H54 (cell line): ENCODE measurements at regions not wholly inside any gene's neighbourhood (a gene's known extent, or its start where the extent isn't known, plus 50 kb on each side); places are given as distances from the start of the nearest gene placed in this dataset.
A peak's percentile ranks its signal among the peaks of the same experiment; 100 is the strongest.

Experiments
- DNase-seq: peaks from one replicate; pipeline ENCODE4 v3.0.0; 2011; ENCODE audit warnings: low spot score, mixed read lengths; ENCODE audit not compliant: insufficient read length
- FAIRE-seq: peaks from 3 replicates; lab custom pipeline; 2011; peaks lifted over from hg19 to GRCh38; lab: Jason Lieb, UNC
- POLR2A ChIP-seq: IDR thresholded peaks from 2 replicates; pipeline ENCODE4 v1.6.1; 2011; ENCODE audit warnings: low read depth, mild to moderate bottlenecking, low read length

GRCh38 chr13:68813180-68813796 lies 1294.3 kb upstream of the ATXN8OS start:
- no peak for TF ChIP-seq POLR2A
- DNase-seq (no peak), FAIRE-seq (no peak)

GRCh38 chr13:68810660-68811059 lies 1297.0 kb upstream of the ATXN8OS start:
- no peak for FAIRE-seq
- no peak for DNase-seq
- no peak for TF ChIP-seq POLR2A

GRCh38 chr13:68808456-68808855 lies 1299.2 kb upstream of the ATXN8OS start:
- no peak for DNase-seq
- TF ChIP-seq POLR2A = no peak
- FAIRE-seq = no peak

- DNase-seq (no peak), FAIRE-seq (peak; percentile 67)
- TF ChIP-seq POLR2A = no peak
These were observed 1301.5 kb upstream of the ATXN8OS start for GRCh38 chr13:68806125-68806524.

- no peak for FAIRE-seq
- DNase-seq = no peak
- TF ChIP-seq POLR2A = no peak
These were observed 1323.4 kb upstream of the ATXN8OS start for GRCh38 chr13:68784275-68784674.

- TF ChIP-seq POLR2A = no peak
- no peak for DNase-seq
These were observed 1348.0 kb upstream of the ATXN8OS start for GRCh38 chr13:68759617-68760016.

GRCh38 chr13:68749796-68750195 lies 1357.8 kb upstream of the ATXN8OS start:
- FAIRE-seq = peak; percentile 84
- DNase-seq = no peak
- TF ChIP-seq POLR2A = no peak

More at GRCh38 chr13:68759617-68760016, 1348.0 kb upstream of the ATXN8OS start:
- FAIRE-seq = peak; percentile 38

- TF ChIP-seq POLR2A = no peak
- DNase-seq (no peak), FAIRE-seq (peak; percentile 96)
These were observed 1359.6 kb upstream of the ATXN8OS start for GRCh38 chr13:68748038-68748437.

- DNase-seq = no peak
- TF ChIP-seq POLR2A = no peak
- no peak for FAIRE-seq
These were observed 1362.1 kb upstream of the ATXN8OS start for GRCh38 chr13:68745502-68745901.

- FAIRE-seq = peak; percentile 87
- TF ChIP-seq POLR2A = no peak
- no peak for DNase-seq
These were observed 1370.7 kb upstream of the ATXN8OS start for GRCh38 chr13:68736961-68737360.

GRCh38 chr13:68727798-68728197 lies 1379.8 kb upstream of the ATXN8OS start:
- DNase-seq (no peak), FAIRE-seq (peak; percentile 72)
- TF ChIP-seq POLR2A = no peak

GRCh38 chr13:68727165-68727564 lies 1380.5 kb upstream of the ATXN8OS start:
- FAIRE-seq = peak; percentile 99
- TF ChIP-seq POLR2A = no peak

GRCh38 chr13:68719815-68720214 lies 1387.8 kb upstream of the ATXN8OS start:
- DNase-seq (no peak), FAIRE-seq (no peak)
- no peak for TF ChIP-seq POLR2A

More at GRCh38 chr13:68727165-68727564, 1380.5 kb upstream of the ATXN8OS start:
- no peak for DNase-seq

- DNase-seq = no peak
- TF ChIP-seq POLR2A = no peak
- no peak for FAIRE-seq
These were observed 1392.0 kb upstream of the ATXN8OS start for GRCh38 chr13:68715651-68716050.

GRCh38 chr13:68714292-68714691 lies 1393.3 kb upstream of the ATXN8OS start:
- DNase-seq (no peak), FAIRE-seq (no peak)
- TF ChIP-seq POLR2A = no peak
